ENCODE measurements at regions not wholly inside any gene's neighbourhood (a gene's known extent, or its start where the extent isn't known, plus 50 kb on each side); places are given as distances from the start of the nearest gene placed in this dataset.

GRCh38 chr7:80008039-80008438 is 126.6 kb upstream of the GNAI1 start:
- H3K27me3 Mint-ChIP-seq (ENCODE audit: insufficient read depth, unreplicated experiment), result no peaks in the 10 kb centered on the region
- TF ChIP-seq CTCF (IDR thresholded peaks at IDR 0.05; ENCODE audit: insufficient read depth in 1 of 2, low read depth in 1 of 2, low read length in 1 of 2, severe bottlenecking in 1 of 2, unreplicated experiment in 1 of 2), result no peak
- H3K36me3 ChIP-seq (ENCODE audit: control insufficient read depth, insufficient read depth, low read length), result no peaks in the 10 kb centered on the region
- no peak overlapping the region for H3K4me3 Mint-ChIP-seq (ENCODE audit: unreplicated experiment)
- no peaks in the 10 kb centered on the region for H3K27me3 ChIP-seq (replicated peaks; ENCODE audit: control insufficient read depth, insufficient read depth, low read length)
- BruUV-seq (replicated peaks), result no TSS peak
- CTCF ChIA-PET, result no interaction called here
- intact Hi-C loops (cut with micrococcal nuclease; ENCODE audit: unreplicated experiment), result no loop called here
- POLR2A ChIA-PET, result no interaction called here
- H3K36me3 Mint-ChIP-seq (ENCODE audit: insufficient read depth, unreplicated experiment), result no peaks in the 10 kb centered on the region
- H3K9me3 Mint-ChIP-seq (ENCODE audit: unreplicated experiment), result no peaks in the 10 kb centered on the region
- no peak for DNase-seq
- no peaks in the 10 kb centered on the region for H3K4me1 ChIP-seq
- H3K27ac Mint-ChIP-seq (ENCODE audit: unreplicated experiment), result no peak overlapping the region
- no peaks in the 10 kb centered on the region for H3K9me3 ChIP-seq
- H3K4me1 Mint-ChIP-seq (ENCODE audit: low read depth, unreplicated experiment), result no peaks in the 10 kb centered on the region
- no peak overlapping the region for H3K4me3 ChIP-seq (ENCODE audit: low read depth, low read length)

GRCh38 chr7:80002865-80003264 is 131.8 kb upstream of the GNAI1 start:
- CTCF ChIA-PET, result no interaction called here
- no peak for DNase-seq
- no TSS peak for BruUV-seq (replicated peaks)
- H3K4me1 ChIP-seq, result no peaks in the 10 kb centered on the region
- Mint-ChIP-seq H3K27ac (ENCODE audit: unreplicated experiment) (no peak overlapping the region), H3K4me3 (ENCODE audit: unreplicated experiment) (no peak overlapping the region), H3K9me3 (ENCODE audit: unreplicated experiment) (no peaks in the 10 kb centered on the region), H3K36me3 (ENCODE audit: insufficient read depth, unreplicated experiment) (no peaks in the 10 kb centered on the region), H3K4me1 (ENCODE audit: low read depth, unreplicated experiment) (no peaks in the 10 kb centered on the region), H3K27me3 (ENCODE audit: insufficient read depth, unreplicated experiment) (no peaks in the 10 kb centered on the region)
- POLR2A ChIA-PET, result no interaction called here
- TF ChIP-seq CTCF (IDR thresholded peaks at IDR 0.05; ENCODE audit: insufficient read depth in 1 of 2, low read depth in 1 of 2, low read length in 1 of 2, severe bottlenecking in 1 of 2, unreplicated experiment in 1 of 2), result no peak
- H3K4me3 ChIP-seq (ENCODE audit: low read depth, low read length), result no peak overlapping the region
- H3K36me3 ChIP-seq (ENCODE audit: control insufficient read depth, insufficient read depth, low read length), result no peaks in the 10 kb centered on the region
- no peaks in the 10 kb centered on the region for H3K9me3 ChIP-seq
- H3K27me3 ChIP-seq (replicated peaks; ENCODE audit: control insufficient read depth, insufficient read depth, low read length), result no peaks in the 10 kb centered on the region
- intact Hi-C loops (cut with micrococcal nuclease; ENCODE audit: unreplicated experiment), result no loop called here

GRCh38 chr7:79998363-79998762 is 136.3 kb upstream of the GNAI1 start:
- no peaks in the 10 kb centered on the region for H3K27me3 Mint-ChIP-seq (ENCODE audit: insufficient read depth, unreplicated experiment)

More at GRCh38 chr7:79998363-79998762, 136.3 kb upstream of the GNAI1 start:
- no peak for DNase-seq
- TF ChIP-seq CTCF (IDR thresholded peaks at IDR 0.05; ENCODE audit: insufficient read depth in 1 of 2, low read depth in 1 of 2, low read length in 1 of 2, severe bottlenecking in 1 of 2, unreplicated experiment in 1 of 2), result no peak
- intact Hi-C loops (cut with micrococcal nuclease; ENCODE audit: unreplicated experiment), result no loop called here
- no peaks in the 10 kb centered on the region for H3K36me3 ChIP-seq (ENCODE audit: control insufficient read depth, insufficient read depth, low read length)
- no peaks in the 10 kb centered on the region for H3K4me1 ChIP-seq
- no TSS peak for BruUV-seq (replicated peaks)
- Mint-ChIP-seq H3K4me3 (ENCODE audit: unreplicated experiment) (no peak overlapping the region), H3K27ac (ENCODE audit: unreplicated experiment) (no peak overlapping the region), H3K9me3 (ENCODE audit: unreplicated experiment) (no peaks in the 10 kb centered on the region), H3K4me1 (ENCODE audit: low read depth, unreplicated experiment) (no peaks in the 10 kb centered on the region), H3K36me3 (ENCODE audit: insufficient read depth, unreplicated experiment) (no peaks in the 10 kb centered on the region)
- H3K27me3 ChIP-seq (replicated peaks; ENCODE audit: control insufficient read depth, insufficient read depth, low read length), result no peaks in the 10 kb centered on the region
- ChIA-PET POLR2A (no interaction called here), CTCF (no interaction called here)
- H3K9me3 ChIP-seq, result no peaks in the 10 kb centered on the region
- H3K4me3 ChIP-seq (ENCODE audit: low read depth, low read length), result no peak overlapping the region
